ENCODE measurements at regions not wholly inside any gene's neighbourhood (a gene's known extent, or its start where the extent isn't known, plus 50 kb on each side); places are given as distances from the start of the nearest gene placed in this dataset.

- Histone ChIP-seq H3K4me3 (ENCODE audit: low read length) (no peak overlapping the region), H3K4me1 (ENCODE audit: insufficient read depth, low read length) (no peaks in the 10 kb centered on the region), H3K27ac (ENCODE audit: low read depth, low read length) (no peak overlapping the region), H3K36me3 (ENCODE audit: insufficient read depth, low read length) (no peaks in the 10 kb centered on the region), H3K27me3 (ENCODE audit: insufficient read depth, low read length, poor library complexity, severe bottlenecking) (no peaks in the 10 kb centered on the region), H3K9me3 (ENCODE audit: low read length) (no peaks in the 10 kb centered on the region)
- Mint-ChIP-seq H3K27me3 (no peaks in the 10 kb centered on the region), H3K4me1 (no peaks in the 10 kb centered on the region), H3K27ac (no peak overlapping the region), H3K9me3 (peaks cover 0 to 19% (median 8%) of the 10 kb centered on the region in 5 donors), H3K36me3 (no peaks in the 10 kb centered on the region), H3K4me3 (no peak overlapping the region)
- CTCF ChIA-PET, result no interaction called here
- DNase-seq, result no peak
- POLR2A ChIA-PET, result no interaction called here
These were observed 700.4 kb upstream of the RGS18 start for GRCh38 chr1:191457889-191458288.

- Histone ChIP-seq H3K4me1 (ENCODE audit: insufficient read depth, low read length) (no peaks in the 10 kb centered on the region), H3K4me3 (ENCODE audit: low read length) (no peak overlapping the region), H3K36me3 (ENCODE audit: insufficient read depth, low read length) (no peaks in the 10 kb centered on the region), H3K27me3 (ENCODE audit: insufficient read depth, low read length, poor library complexity, severe bottlenecking) (no peaks in the 10 kb centered on the region), H3K27ac (ENCODE audit: low read depth, low read length) (no peak overlapping the region), H3K9me3 (ENCODE audit: low read length) (no peaks in the 10 kb centered on the region)
- no peak overlapping the region for H3K27ac Mint-ChIP-seq
- ChIA-PET POLR2A (no interaction called here), CTCF (no interaction called here)
- no peaks in the 10 kb centered on the region for H3K27me3 Mint-ChIP-seq
- H3K4me1 Mint-ChIP-seq, result no peaks in the 10 kb centered on the region
- peaks cover 3 to 20% (median 11%) of the 10 kb centered on the region in 5 donors for H3K9me3 Mint-ChIP-seq
- H3K36me3 Mint-ChIP-seq, result no peaks in the 10 kb centered on the region
- DNase-seq, result no peak
- no peak overlapping the region for H3K4me3 Mint-ChIP-seq
These were observed 698.0 kb upstream of the RGS18 start for GRCh38 chr1:191460234-191460633.

- ChIA-PET POLR2A (no interaction called here), CTCF (no interaction called here)
- Mint-ChIP-seq H3K27ac (no peak overlapping the region), H3K4me3 (no peak overlapping the region), H3K36me3 (no peaks in the 10 kb centered on the region), H3K27me3 (no peaks in the 10 kb centered on the region), H3K4me1 (no peaks in the 10 kb centered on the region), H3K9me3 (peaks cover 2 to 19% (median 7%) of the 10 kb centered on the region in 5 donors)
- Histone ChIP-seq H3K4me1 (ENCODE audit: insufficient read depth, low read length) (no peaks in the 10 kb centered on the region), H3K9me3 (ENCODE audit: low read length) (no peaks in the 10 kb centered on the region), H3K4me3 (ENCODE audit: low read length) (no peak overlapping the region), H3K27me3 (ENCODE audit: insufficient read depth, low read length, poor library complexity, severe bottlenecking) (no peaks in the 10 kb centered on the region), H3K27ac (ENCODE audit: low read depth, low read length) (no peak overlapping the region), H3K36me3 (ENCODE audit: insufficient read depth, low read length) (no peaks in the 10 kb centered on the region)
- DNase-seq, result no peak
These were observed 674.3 kb upstream of the RGS18 start for GRCh38 chr1:191483988-191484387.

- no peaks in the 10 kb centered on the region for H3K36me3 Mint-ChIP-seq
- Histone ChIP-seq H3K27me3 (ENCODE audit: insufficient read depth, low read length, poor library complexity, severe bottlenecking) (no peaks in the 10 kb centered on the region), H3K4me1 (ENCODE audit: insufficient read depth, low read length) (no peaks in the 10 kb centered on the region), H3K4me3 (ENCODE audit: low read length) (no peak overlapping the region), H3K27ac (ENCODE audit: low read depth, low read length) (no peak overlapping the region), H3K36me3 (ENCODE audit: insufficient read depth, low read length) (no peaks in the 10 kb centered on the region), H3K9me3 (ENCODE audit: low read length) (no peaks in the 10 kb centered on the region)
- no peaks in the 10 kb centered on the region for H3K27me3 Mint-ChIP-seq
- H3K4me1 Mint-ChIP-seq, result no peaks in the 10 kb centered on the region
- no peak overlapping the region for H3K27ac Mint-ChIP-seq
- no peak overlapping the region for H3K4me3 Mint-ChIP-seq
- peaks cover 10 to 24% (median 15%) of the 10 kb centered on the region in 5 donors for H3K9me3 Mint-ChIP-seq
- DNase-seq, result no peak
- ChIA-PET POLR2A (no interaction called here), CTCF (no interaction called here)
These were observed 668.0 kb upstream of the RGS18 start for GRCh38 chr1:191490303-191490702.

- no peaks in the 10 kb centered on the region for H3K27me3 Mint-ChIP-seq
- no peaks in the 10 kb centered on the region for H3K4me1 Mint-ChIP-seq
- ChIA-PET CTCF (no interaction called here), POLR2A (no interaction called here)
- H3K4me1 ChIP-seq (ENCODE audit: insufficient read depth, low read length), result no peaks in the 10 kb centered on the region
- no peak overlapping the region for H3K27ac ChIP-seq (ENCODE audit: low read depth, low read length)
- H3K27ac Mint-ChIP-seq, result no peak overlapping the region
- H3K9me3 Mint-ChIP-seq, result peaks cover 4 to 31% (median 8%) of the 10 kb centered on the region in 5 donors
- no peaks in the 10 kb centered on the region for H3K27me3 ChIP-seq (ENCODE audit: insufficient read depth, low read length, poor library complexity, severe bottlenecking)
- no peaks in the 10 kb centered on the region for H3K36me3 Mint-ChIP-seq
- H3K9me3 ChIP-seq (ENCODE audit: low read length), result no peaks in the 10 kb centered on the region
- no peak overlapping the region for H3K4me3 ChIP-seq (ENCODE audit: low read length)
- no peak overlapping the region for H3K4me3 Mint-ChIP-seq
- no peak for DNase-seq
- H3K36me3 ChIP-seq (ENCODE audit: insufficient read depth, low read length), result no peaks in the 10 kb centered on the region
These were observed 663.2 kb upstream of the RGS18 start for GRCh38 chr1:191495040-191495439.

GRCh38 chr1:191498318-191498717 is 659.9 kb upstream of the RGS18 start:
- H3K36me3 ChIP-seq (ENCODE audit: insufficient read depth, low read length), result no peaks in the 10 kb centered on the region
- POLR2A ChIA-PET, result no interaction called here
- no peaks in the 10 kb centered on the region for H3K27me3 ChIP-seq (ENCODE audit: insufficient read depth, low read length, poor library complexity, severe bottlenecking)
- Mint-ChIP-seq H3K4me1 (no peaks in the 10 kb centered on the region), H3K4me3 (no peak overlapping the region), H3K27me3 (no peaks in the 10 kb centered on the region), H3K36me3 (no peaks in the 10 kb centered on the region), H3K27ac (no peak overlapping the region), H3K9me3 (peaks cover 0 to 24% (median 4%) of the 10 kb centered on the region in 5 donors)
- no peak overlapping the region for H3K27ac ChIP-seq (ENCODE audit: low read depth, low read length)
- CTCF ChIA-PET, result no interaction called here
- no peaks in the 10 kb centered on the region for H3K9me3 ChIP-seq (ENCODE audit: low read length)
- no peaks in the 10 kb centered on the region for H3K4me1 ChIP-seq (ENCODE audit: insufficient read depth, low read length)
- DNase-seq, result no peak
- H3K4me3 ChIP-seq (ENCODE audit: low read length), result no peak overlapping the region

- H3K4me1 Mint-ChIP-seq, result no peaks in the 10 kb centered on the region
- Histone ChIP-seq H3K27me3 (ENCODE audit: insufficient read depth, low read length, poor library complexity, severe bottlenecking) (no peaks in the 10 kb centered on the region), H3K4me3 (ENCODE audit: low read length) (no peak overlapping the region), H3K36me3 (ENCODE audit: insufficient read depth, low read length) (no peaks in the 10 kb centered on the region), H3K4me1 (ENCODE audit: insufficient read depth, low read length) (no peaks in the 10 kb centered on the region), H3K27ac (ENCODE audit: low read depth, low read length) (no peak overlapping the region), H3K9me3 (ENCODE audit: low read length) (no peaks in the 10 kb centered on the region)
- H3K27me3 Mint-ChIP-seq, result no peaks in the 10 kb centered on the region
- no peaks in the 10 kb centered on the region for H3K36me3 Mint-ChIP-seq
- H3K9me3 Mint-ChIP-seq, result peaks cover 0 to 27% (median 5%) of the 10 kb centered on the region in 5 donors
- ChIA-PET CTCF (no interaction called here), POLR2A (no interaction called here)
- no peak overlapping the region for H3K4me3 Mint-ChIP-seq
- DNase-seq, result no peak
- H3K27ac Mint-ChIP-seq, result no peak overlapping the region
These were observed 659.4 kb upstream of the RGS18 start for GRCh38 chr1:191498825-191499224.

GRCh38 chr1:191504999-191505398 is 653.3 kb upstream of the RGS18 start:
- no peaks in the 10 kb centered on the region for H3K36me3 Mint-ChIP-seq
- POLR2A ChIA-PET, result no interaction called here
- peaks cover 3 to 22% (median 10%) of the 10 kb centered on the region in 5 donors for H3K9me3 Mint-ChIP-seq
- no peaks in the 10 kb centered on the region for H3K4me1 Mint-ChIP-seq
- CTCF ChIA-PET, result no interaction called here
- no peaks in the 10 kb centered on the region for H3K27me3 Mint-ChIP-seq
- Histone ChIP-seq H3K27me3 (ENCODE audit: insufficient read depth, low read length, poor library complexity, severe bottlenecking) (no peaks in the 10 kb centered on the region), H3K9me3 (ENCODE audit: low read length) (no peaks in the 10 kb centered on the region), H3K27ac (ENCODE audit: low read depth, low read length) (no peak overlapping the region), H3K36me3 (ENCODE audit: insufficient read depth, low read length) (no peaks in the 10 kb centered on the region), H3K4me3 (ENCODE audit: low read length) (no peak overlapping the region), H3K4me1 (ENCODE audit: insufficient read depth, low read length) (no peaks in the 10 kb centered on the region)
- H3K4me3 Mint-ChIP-seq, result no peak overlapping the region
- no peak overlapping the region for H3K27ac Mint-ChIP-seq
- no peak for DNase-seq

GRCh38 chr1:191508239-191508638 is 650.0 kb upstream of the RGS18 start:
- Mint-ChIP-seq H3K27me3 (no peaks in the 10 kb centered on the region), H3K27ac (no peak overlapping the region), H3K4me3 (no peak overlapping the region), H3K36me3 (no peaks in the 10 kb centered on the region), H3K4me1 (no peaks in the 10 kb centered on the region), H3K9me3 (peaks cover 10 to 39% (median 18%) of the 10 kb centered on the region in 5 donors)
- POLR2A ChIA-PET, result no interaction called here
- H3K27me3 ChIP-seq (ENCODE audit: insufficient read depth, low read length, poor library complexity, severe bottlenecking), result no peaks in the 10 kb centered on the region
- DNase-seq, result no peak
- H3K36me3 ChIP-seq (ENCODE audit: insufficient read depth, low read length), result no peaks in the 10 kb centered on the region
- H3K4me1 ChIP-seq (ENCODE audit: insufficient read depth, low read length), result no peaks in the 10 kb centered on the region
- no peaks in the 10 kb centered on the region for H3K9me3 ChIP-seq (ENCODE audit: low read length)
- no peak overlapping the region for H3K4me3 ChIP-seq (ENCODE audit: low read length)
- CTCF ChIA-PET, result no interaction called here
- H3K27ac ChIP-seq (ENCODE audit: low read depth, low read length), result no peak overlapping the region
